ENCODE measurements at regions not wholly inside any gene's neighbourhood (a gene's known extent, or its start where the extent isn't known, plus 50 kb on each side); places are given as distances from the start of the nearest gene placed in this dataset.

- TF ChIP-seq CTCF (IDR thresholded peaks at IDR 0.05; ENCODE audit: poor library complexity, severe bottlenecking) (no peak), EP300 (conservative IDR thresholded peaks at IDR 0.05; ENCODE audit: poor library complexity, severe bottlenecking) (no peak), EZH2 (IDR thresholded peaks at IDR 0.05; ENCODE audit: borderline replicate concordance, insufficient read depth, low read length, poor library complexity, severe bottlenecking) (no peak), MXI1 (conservative IDR thresholded peaks at IDR 0.05; ENCODE audit: poor library complexity, severe bottlenecking) (no peak), POLR2AphosphoS5 (IDR thresholded peaks at IDR 0.05) (no peak), TAF1 (IDR thresholded peaks at IDR 0.05; ENCODE audit: low read depth) (no peak), SMC3 (conservative IDR thresholded peaks at IDR 0.05; ENCODE audit: poor library complexity) (no peak), REST (IDR thresholded peaks at IDR 0.05; ENCODE audit: borderline replicate concordance) (no peak)
These were observed 842.3 kb upstream of the LRRC4C start for GRCh38 chr11:42301777-42302176.
